Neural cell (in vitro differentiated cells): ENCODE measurements at regions not wholly inside any gene's neighbourhood (a gene's known extent, or its start where the extent isn't known, plus 50 kb on each side); places are given as distances from the start of the nearest gene placed in this dataset.

Source experiments
- H2AFZ ChIP-seq: fragments of 200-600, 300-800 bp; sonication (generic), shearing (Covaris generic); 2 replicates; pipeline ENCODE4 v1.6.0; 2014; ENCODE audit warnings: low read depth, mild to moderate bottlenecking, antibody characterized with exemption, low read length, moderate library complexity
- H3F3A ChIP-seq: fragments of 200-600 bp; shearing (Covaris generic); 2 replicates; pipeline ENCODE4 v1.6.1; 2016; ENCODE audit warnings: mild to moderate bottlenecking, moderate library complexity, mixed read lengths, antibody characterized with exemption, low read length; ENCODE audit not compliant: insufficient read depth, poor library complexity, severe bottlenecking
- H3K27ac ChIP-seq: fragments of 200-600, 300-800 bp; sonication (generic), shearing (Covaris generic); 2 replicates; pipeline ENCODE4 v1.5.1; 2014; ENCODE audit warnings: mild to moderate bottlenecking, low read length, moderate library complexity
- H3K27me3 ChIP-seq: fragments of 300-800, 200-600 bp; sonication (generic), shearing (Covaris generic); 2 replicates; pipeline ENCODE4 v1.6.0; 2014; ENCODE audit warnings: mild to moderate bottlenecking, low read depth, low read length, moderate library complexity; ENCODE audit not compliant: insufficient read depth
- H3K36me3 ChIP-seq: fragments of 300-800, 200-600 bp; sonication (generic), shearing (Covaris generic); 2 replicates; pipeline ENCODE4 v1.5.1; 2014; ENCODE audit warnings: mild to moderate bottlenecking, antibody characterized with exemption, low read length, moderate library complexity; ENCODE audit not compliant: insufficient read depth
- H3K4me2 ChIP-seq: fragments of 300-800, 200-600 bp; sonication (generic), shearing (Covaris generic); 2 replicates; pipeline ENCODE4 v1.6.0; 2014; ENCODE audit warnings: mild to moderate bottlenecking, low read length
- H3K4me3 ChIP-seq: fragments of 300-800, 200-600 bp; sonication (generic), shearing (Covaris generic); 2 replicates; pipeline ENCODE4 v1.5.1; 2014; ENCODE audit warnings: mild to moderate bottlenecking, low read length, moderate library complexity
- H3K79me2 ChIP-seq: fragments of 200-600 bp; shearing (Covaris generic); replicated peaks from 2 replicates; pipeline ENCODE4 v1.6.0; 2014; ENCODE audit warnings: mild to moderate bottlenecking, low read length, moderate library complexity; ENCODE audit not compliant: insufficient read depth
- H3K9ac ChIP-seq: fragments of 300-800, 200-600 bp; sonication (generic), shearing (Covaris generic); 2 replicates; pipeline ENCODE4 v1.6.1; 2016; ENCODE audit warnings: mild to moderate bottlenecking, low read length, mixed read lengths
- H3K9me2 ChIP-seq: fragments of 200-600 bp; shearing (Covaris generic); 2 replicates; pipeline ENCODE4 v1.6.1; 2016; ENCODE audit warnings: mild to moderate bottlenecking, low read length, mixed read lengths; ENCODE audit not compliant: insufficient read depth
- H3K9me3 ChIP-seq: fragments of 200-600, 300-800 bp; sonication (generic), shearing (Covaris generic); 2 replicates; pipeline ENCODE4 v1.6.1; 2016; ENCODE audit warnings: mild to moderate bottlenecking, mixed run types, low read length, moderate library complexity, mixed read lengths
- H4K20me1 ChIP-seq: fragments of 200-600 bp; shearing (Covaris generic); 2 replicates; pipeline ENCODE4 v1.6.1; 2016; ENCODE audit warnings: mild to moderate bottlenecking, mixed run types; ENCODE audit not compliant: insufficient read depth
- EP300 ChIP-seq: fragments of 450-650 bp; conservative IDR thresholded peaks from 2 replicates; pipeline ENCODE4 v1.6.1; 2014; ENCODE audit warnings: antibody characterized with exemption, mild to moderate bottlenecking, moderate library complexity; ENCODE audit not compliant: poor library complexity, severe bottlenecking
- EZH2 ChIP-seq: fragments of 200-600, 300-800 bp; shearing (Covaris generic), sonication (generic); IDR thresholded peaks from 2 replicates; pipeline ENCODE4 v1.6.1; 2014; ENCODE audit warnings: antibody characterized with exemption, low read length, borderline replicate concordance, mild to moderate bottlenecking; ENCODE audit not compliant: insufficient read depth, poor library complexity, severe bottlenecking
- MXI1 ChIP-seq: fragments of 450-650 bp; conservative IDR thresholded peaks from 2 replicates; pipeline ENCODE4 v1.6.1; 2014; ENCODE audit warnings: antibody characterized with exemption, mild to moderate bottlenecking; ENCODE audit not compliant: poor library complexity, severe bottlenecking
- POLR2AphosphoS5 ChIP-seq: IDR thresholded peaks from 2 replicates; pipeline ENCODE4 v1.6.1; 2012
- RAD21 ChIP-seq: fragments of 450-650 bp; conservative IDR thresholded peaks from 2 replicates; pipeline ENCODE4 v1.6.1; 2014; ENCODE audit warnings: antibody characterized with exemption, mild to moderate bottlenecking, moderate library complexity
- SMC3 ChIP-seq: fragments of 450-650 bp; conservative IDR thresholded peaks from 2 replicates; pipeline ENCODE4 v1.6.1; 2014; ENCODE audit warnings: antibody characterized with exemption, mild to moderate bottlenecking, moderate library complexity; ENCODE audit not compliant: poor library complexity
- TF ChIP-seq, protein P1 (sequence below): IDR thresholded peaks from 2 replicates; pipeline ENCODE4 v1.6.1; 2012; ENCODE audit warnings: borderline replicate concordance

GRCh38 chr3:163573324-163573723 lies 1505.0 kb downstream of the SI start (continued):
- TF ChIP-seq, protein P1, sequence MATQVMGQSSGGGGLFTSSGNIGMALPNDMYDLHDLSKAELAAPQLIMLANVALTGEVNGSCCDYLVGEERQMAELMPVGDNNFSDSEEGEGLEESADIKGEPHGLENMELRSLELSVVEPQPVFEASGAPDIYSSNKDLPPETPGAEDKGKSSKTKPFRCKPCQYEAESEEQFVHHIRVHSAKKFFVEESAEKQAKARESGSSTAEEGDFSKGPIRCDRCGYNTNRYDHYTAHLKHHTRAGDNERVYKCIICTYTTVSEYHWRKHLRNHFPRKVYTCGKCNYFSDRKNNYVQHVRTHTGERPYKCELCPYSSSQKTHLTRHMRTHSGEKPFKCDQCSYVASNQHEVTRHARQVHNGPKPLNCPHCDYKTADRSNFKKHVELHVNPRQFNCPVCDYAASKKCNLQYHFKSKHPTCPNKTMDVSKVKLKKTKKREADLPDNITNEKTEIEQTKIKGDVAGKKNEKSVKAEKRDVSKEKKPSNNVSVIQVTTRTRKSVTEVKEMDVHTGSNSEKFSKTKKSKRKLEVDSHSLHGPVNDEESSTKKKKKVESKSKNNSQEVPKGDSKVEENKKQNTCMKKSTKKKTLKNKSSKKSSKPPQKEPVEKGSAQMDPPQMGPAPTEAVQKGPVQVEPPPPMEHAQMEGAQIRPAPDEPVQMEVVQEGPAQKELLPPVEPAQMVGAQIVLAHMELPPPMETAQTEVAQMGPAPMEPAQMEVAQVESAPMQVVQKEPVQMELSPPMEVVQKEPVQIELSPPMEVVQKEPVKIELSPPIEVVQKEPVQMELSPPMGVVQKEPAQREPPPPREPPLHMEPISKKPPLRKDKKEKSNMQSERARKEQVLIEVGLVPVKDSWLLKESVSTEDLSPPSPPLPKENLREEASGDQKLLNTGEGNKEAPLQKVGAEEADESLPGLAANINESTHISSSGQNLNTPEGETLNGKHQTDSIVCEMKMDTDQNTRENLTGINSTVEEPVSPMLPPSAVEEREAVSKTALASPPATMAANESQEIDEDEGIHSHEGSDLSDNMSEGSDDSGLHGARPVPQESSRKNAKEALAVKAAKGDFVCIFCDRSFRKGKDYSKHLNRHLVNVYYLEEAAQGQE, result no peak

GRCh38 chr3:163572856-163573255 lies 1505.4 kb downstream of the SI start:
- Histone ChIP-seq H3K27ac (no peak overlapping the region), H3K36me3 (no peaks in the 10 kb centered on the region), H4K20me1 (no peaks in the 10 kb centered on the region), H3K9me2 (no peaks in the 10 kb centered on the region), H3K79me2 (no peaks in the 10 kb centered on the region), H3K4me2 (no peak overlapping the region), H3F3A (no peaks in the 10 kb centered on the region), H3K4me3 (no peak overlapping the region), H3K27me3 (no peaks in the 10 kb centered on the region), H3K9ac (no peak overlapping the region), H2AFZ (no peak overlapping the region), H3K9me3 (no peaks in the 10 kb centered on the region)
- TF ChIP-seq POLR2AphosphoS5 (no peak), SMC3 (no peak), EP300 (no peak), EZH2 (no peak), RAD21 (no peak), MXI1 (no peak)
- TF ChIP-seq, protein P1, result no peak

DNA sequence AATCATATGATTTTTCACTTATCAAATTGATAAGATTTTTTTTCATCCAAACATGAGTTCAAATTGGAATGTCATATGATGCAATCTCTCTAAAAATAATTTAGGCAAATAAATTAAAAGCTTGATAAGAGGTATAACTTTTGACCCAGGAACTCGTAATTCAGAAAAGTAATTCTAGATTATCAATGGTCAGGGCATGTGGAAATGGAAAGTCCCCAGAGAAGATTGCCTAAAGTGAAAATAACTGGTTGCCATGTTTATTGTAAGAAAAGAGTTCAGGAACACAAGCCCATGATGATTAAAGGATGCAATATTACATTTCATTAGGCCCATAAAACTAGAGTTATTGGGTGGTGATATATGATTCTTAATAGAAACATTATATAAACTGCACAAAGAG lies 1514.8 kb downstream of the SI start:
- H3K4me3 ChIP-seq, result no peak overlapping the region
- H3K4me2 ChIP-seq, result no peak overlapping the region
- no peak overlapping the region for H3K27ac ChIP-seq
- H3K9ac ChIP-seq, result no peak overlapping the region
- no peaks in the 10 kb centered on the region for H3K79me2 ChIP-seq
- no peaks in the 10 kb centered on the region for H3F3A ChIP-seq
- H2AFZ ChIP-seq, result no peak overlapping the region
- no peaks in the 10 kb centered on the region for H3K9me2 ChIP-seq
- H3K36me3 ChIP-seq, result no peaks in the 10 kb centered on the region
- TF ChIP-seq POLR2AphosphoS5, result no peak
- TF ChIP-seq MXI1, result no peak
- TF ChIP-seq RAD21, result no peak
- H3K9me3 ChIP-seq, result no peaks in the 10 kb centered on the region
- no peaks in the 10 kb centered on the region for H3K27me3 ChIP-seq
- H4K20me1 ChIP-seq, result no peaks in the 10 kb centered on the region
